PFSK-1 (cell line): ENCODE measurements at regions not wholly inside any gene's neighbourhood (a gene's known extent, or its start where the extent isn't known, plus 50 kb on each side); places are given as distances from the start of the nearest gene placed in this dataset.

Experiments
- FOXP2 ChIP-seq: optimal IDR thresholded peaks from 2 replicates; pipeline ENCODE3; 2011; ENCODE audit warnings: borderline replicate concordance, control low read depth, inconsistent platforms; ENCODE audit not compliant: insufficient read depth; ENCODE audit errors: extremely low read length, extremely low read depth
- POLR2AphosphoS5 ChIP-seq: IDR thresholded peaks from 2 replicates; pipeline ENCODE4 v1.6.1; 2012; ENCODE audit warnings: low read depth, mild to moderate bottlenecking, control low read depth, low read length, moderate library complexity
- SIN3A ChIP-seq: IDR thresholded peaks from 2 replicates; pipeline ENCODE4 v1.6.1; 2012; ENCODE audit warnings: mild to moderate bottlenecking, low read length, moderate library complexity, borderline replicate concordance; ENCODE audit not compliant: insufficient read depth
- TAF1 ChIP-seq: IDR thresholded peaks from 2 replicates; pipeline ENCODE4 v1.6.1; 2012; ENCODE audit warnings: low read length, control low read depth, borderline replicate concordance; ENCODE audit not compliant: insufficient read depth
- TF ChIP-seq, protein P1 (sequence below), 2 experiments: IDR thresholded peaks; 2 replicates each; pipeline versions ENCODE4 v1.6.1 to v1.8.0; 2011 to 2012; ENCODE audit warnings: low read depth in 2 of 2, low read length in 2 of 2, control low read depth in 1 of 2, inconsistent platforms in 1 of 2, mild to moderate bottlenecking in 1 of 2, moderate library complexity in 1 of 2; ENCODE audit not compliant: insufficient read depth in 1 of 2

GRCh38 chr1:244957525-244957924 lies 93.2 kb upstream of the HNRNPU start:
- TF ChIP-seq TAF1 (no peak), FOXP2 (no peak), SIN3A (no peak), POLR2AphosphoS5 (no peak)
- TF ChIP-seq, protein P1, sequence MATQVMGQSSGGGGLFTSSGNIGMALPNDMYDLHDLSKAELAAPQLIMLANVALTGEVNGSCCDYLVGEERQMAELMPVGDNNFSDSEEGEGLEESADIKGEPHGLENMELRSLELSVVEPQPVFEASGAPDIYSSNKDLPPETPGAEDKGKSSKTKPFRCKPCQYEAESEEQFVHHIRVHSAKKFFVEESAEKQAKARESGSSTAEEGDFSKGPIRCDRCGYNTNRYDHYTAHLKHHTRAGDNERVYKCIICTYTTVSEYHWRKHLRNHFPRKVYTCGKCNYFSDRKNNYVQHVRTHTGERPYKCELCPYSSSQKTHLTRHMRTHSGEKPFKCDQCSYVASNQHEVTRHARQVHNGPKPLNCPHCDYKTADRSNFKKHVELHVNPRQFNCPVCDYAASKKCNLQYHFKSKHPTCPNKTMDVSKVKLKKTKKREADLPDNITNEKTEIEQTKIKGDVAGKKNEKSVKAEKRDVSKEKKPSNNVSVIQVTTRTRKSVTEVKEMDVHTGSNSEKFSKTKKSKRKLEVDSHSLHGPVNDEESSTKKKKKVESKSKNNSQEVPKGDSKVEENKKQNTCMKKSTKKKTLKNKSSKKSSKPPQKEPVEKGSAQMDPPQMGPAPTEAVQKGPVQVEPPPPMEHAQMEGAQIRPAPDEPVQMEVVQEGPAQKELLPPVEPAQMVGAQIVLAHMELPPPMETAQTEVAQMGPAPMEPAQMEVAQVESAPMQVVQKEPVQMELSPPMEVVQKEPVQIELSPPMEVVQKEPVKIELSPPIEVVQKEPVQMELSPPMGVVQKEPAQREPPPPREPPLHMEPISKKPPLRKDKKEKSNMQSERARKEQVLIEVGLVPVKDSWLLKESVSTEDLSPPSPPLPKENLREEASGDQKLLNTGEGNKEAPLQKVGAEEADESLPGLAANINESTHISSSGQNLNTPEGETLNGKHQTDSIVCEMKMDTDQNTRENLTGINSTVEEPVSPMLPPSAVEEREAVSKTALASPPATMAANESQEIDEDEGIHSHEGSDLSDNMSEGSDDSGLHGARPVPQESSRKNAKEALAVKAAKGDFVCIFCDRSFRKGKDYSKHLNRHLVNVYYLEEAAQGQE (IDR thresholded peaks at IDR 0.05; ENCODE audit: insufficient read depth in 1 of 2, low read depth in 2 of 2, low read length in 2 of 2) = no peak

DNA sequence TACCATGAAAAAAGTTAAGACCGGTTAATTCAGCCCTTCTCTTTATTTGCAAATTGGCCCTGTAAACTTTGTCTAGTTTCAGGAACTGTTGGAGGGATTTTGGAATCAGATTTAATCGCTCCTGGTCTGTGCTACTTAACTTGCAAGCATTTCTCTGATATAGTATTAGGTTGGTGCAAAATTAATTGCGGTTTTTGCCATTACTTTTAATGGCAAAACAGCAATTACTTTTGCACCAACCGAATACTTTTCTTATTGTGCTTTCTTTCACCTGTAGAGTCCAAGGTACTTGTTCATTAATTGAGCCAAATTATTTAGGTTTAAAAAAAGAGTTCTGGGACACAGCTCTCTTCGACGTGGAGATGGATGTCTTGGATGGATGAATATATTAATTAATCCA lies 92.8 kb upstream of the HNRNPU start:
- TF ChIP-seq POLR2AphosphoS5 (no peak), SIN3A (no peak), FOXP2 (no peak), TAF1 (no peak)
- TF ChIP-seq, protein P1 (IDR thresholded peaks at IDR 0.05; ENCODE audit: insufficient read depth in 1 of 2, low read depth in 2 of 2, low read length in 2 of 2) = no peak

GRCh38 chr1:244955661-244956060 lies 91.3 kb upstream of the HNRNPU start:
- TF ChIP-seq, protein P1 (IDR thresholded peaks at IDR 0.05; ENCODE audit: insufficient read depth in 1 of 2, low read depth in 2 of 2, low read length in 2 of 2) = no peak
- TF ChIP-seq FOXP2 (no peak), TAF1 (no peak), SIN3A (no peak), POLR2AphosphoS5 (no peak)

GRCh38 chr1:244954359-244954758 lies 90.0 kb upstream of the HNRNPU start:
- TF ChIP-seq TAF1 = no peak
- no peak for TF ChIP-seq POLR2AphosphoS5
- no peak for TF ChIP-seq SIN3A
- no peak for TF ChIP-seq FOXP2
- TF ChIP-seq, protein P1 (IDR thresholded peaks at IDR 0.05; ENCODE audit: insufficient read depth in 1 of 2, low read depth in 2 of 2, low read length in 2 of 2) = no peak

DNA sequence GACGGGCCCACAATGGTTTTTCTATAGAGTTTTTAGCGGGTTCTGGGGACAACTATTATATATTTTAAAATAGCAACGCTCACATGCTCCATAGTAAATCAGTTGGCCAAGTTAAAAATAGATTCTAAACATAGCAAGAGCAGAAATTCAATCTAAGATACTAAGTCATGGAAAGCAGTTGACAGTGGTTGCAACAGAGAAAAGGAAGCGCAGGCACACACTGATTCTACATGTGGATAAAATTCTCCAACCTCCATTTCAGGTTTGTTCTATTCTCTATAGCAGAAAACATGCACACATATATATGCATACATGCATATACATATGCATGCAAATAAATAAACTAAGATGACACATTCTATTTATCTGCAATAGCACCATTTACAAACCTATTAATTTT lies 89.6 kb upstream of the HNRNPU start:
- TF ChIP-seq SIN3A (no peak), FOXP2 (no peak)
